Renal pelvis (tissue), 1 donor: ENCODE measurements at regions not wholly inside any gene's neighbourhood (a gene's known extent, or its start where the extent isn't known, plus 50 kb on each side); places are given as distances from the start of the nearest gene placed in this dataset.

Experiments
- DNase-seq: peaks from one replicate; pipeline ENCODE4 v3.0.0-alpha.2; 2013

- DNase-seq = no peak
These were observed 61.1 kb upstream of the CD44 start for GRCh38 chr11:35077709-35078469.

- no peak for DNase-seq
These were observed 60.6 kb upstream of the CD44 start for GRCh38 chr11:35078470-35078735.

DNA sequence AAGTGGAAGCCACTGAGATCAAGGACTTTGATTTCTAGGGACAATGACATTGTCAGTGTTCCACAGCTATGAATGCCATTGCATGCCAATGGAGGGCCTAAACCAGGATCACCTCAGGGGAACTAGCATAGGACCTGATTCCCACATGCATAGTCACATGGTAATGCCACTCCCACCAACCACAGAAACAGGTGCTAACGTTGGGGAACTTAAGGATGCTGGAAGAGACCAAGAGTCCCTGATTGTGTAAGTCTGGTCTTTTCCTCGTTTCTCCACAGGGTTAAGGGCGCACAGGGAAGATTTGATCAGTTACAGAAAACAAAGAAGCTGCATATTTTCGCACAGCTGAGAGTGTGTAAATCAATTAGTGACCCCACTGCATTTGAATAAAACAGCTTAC lies 59.4 kb upstream of the CD44 start:
- DNase-seq = no peak

DNA sequence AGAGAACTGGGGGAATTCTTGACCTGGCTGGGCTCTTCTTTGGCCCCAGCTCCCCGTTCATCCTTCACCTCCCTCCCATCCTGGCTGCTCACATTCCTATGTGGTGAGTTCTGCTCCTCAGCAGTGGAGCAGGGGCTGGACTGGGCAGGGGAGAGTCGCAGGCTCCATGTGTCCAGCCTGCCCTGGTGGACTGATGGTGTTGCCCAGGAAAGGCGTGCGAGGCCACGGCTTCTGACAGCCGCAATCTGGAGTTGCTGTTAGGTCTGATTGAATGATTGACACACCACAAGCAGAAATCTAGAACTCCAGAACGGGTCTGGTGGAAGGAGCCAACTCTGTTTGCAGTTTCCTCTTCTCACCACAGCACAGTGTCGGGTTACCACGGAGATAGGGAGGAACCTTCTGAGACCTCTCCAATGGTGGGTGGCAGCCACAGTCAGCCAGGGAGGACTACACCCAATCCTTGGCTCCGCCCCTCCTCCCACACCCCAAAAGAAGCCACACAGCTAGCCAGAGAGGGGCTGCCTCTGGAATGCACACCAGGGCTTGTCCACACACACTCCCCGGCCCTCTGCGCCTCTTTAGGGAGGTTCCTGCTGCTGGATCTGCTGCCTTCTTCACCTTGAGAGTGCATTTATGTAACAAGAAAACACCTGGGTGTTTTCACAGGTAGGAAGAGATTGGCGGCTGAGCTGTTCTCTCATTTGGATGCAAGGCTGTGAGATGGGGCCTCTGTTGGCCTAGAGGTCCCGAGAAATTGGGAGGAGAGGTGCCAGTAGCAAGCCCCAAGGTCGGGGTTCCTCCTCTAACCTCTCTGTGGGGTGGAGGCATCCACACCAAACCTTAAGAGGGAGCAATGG lies 56.4 kb upstream of the CD44 start:
- DNase-seq = no peak

GRCh38 chr11:35083181-35083430 lies 55.9 kb upstream of the CD44 start:
- no peak for DNase-seq

- peak; percentile 39 for DNase-seq
These were observed 55.3 kb upstream of the CD44 start for GRCh38 chr11:35083431-35084238.

- no peak for DNase-seq
These were observed 54.0 kb upstream of the CD44 start for GRCh38 chr11:35084817-35085440.

DNA sequence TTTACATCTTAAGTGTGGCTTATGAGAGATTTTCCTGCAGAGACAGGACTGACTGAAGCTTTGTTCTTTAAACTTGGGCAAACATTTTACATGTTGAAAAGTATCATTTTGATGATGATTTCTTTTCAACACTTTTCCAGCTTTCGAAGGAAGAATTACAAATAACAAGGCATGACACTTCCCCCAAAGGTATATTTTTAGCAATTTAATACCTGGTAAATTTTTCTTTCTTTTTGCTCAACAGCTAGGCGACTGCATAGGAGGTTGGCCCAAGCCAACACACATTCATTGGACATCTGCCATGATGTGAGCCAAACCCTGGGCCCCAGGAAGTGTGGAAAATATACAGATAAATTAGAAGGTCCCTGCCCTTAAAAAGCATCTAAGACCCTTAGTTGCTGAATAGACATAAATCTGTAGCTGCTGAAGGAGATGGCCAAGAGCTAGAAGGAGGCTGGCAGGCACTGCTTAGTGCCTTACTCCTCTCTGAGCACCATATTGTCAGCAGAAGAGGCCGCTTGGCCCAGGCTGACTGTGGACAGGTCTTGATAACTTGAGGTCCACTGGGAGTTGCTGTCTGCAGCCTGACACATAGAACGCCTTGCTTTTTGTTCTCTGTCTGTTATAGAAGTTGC lies 53.3 kb upstream of the CD44 start:
- DNase-seq = no peak

DNA sequence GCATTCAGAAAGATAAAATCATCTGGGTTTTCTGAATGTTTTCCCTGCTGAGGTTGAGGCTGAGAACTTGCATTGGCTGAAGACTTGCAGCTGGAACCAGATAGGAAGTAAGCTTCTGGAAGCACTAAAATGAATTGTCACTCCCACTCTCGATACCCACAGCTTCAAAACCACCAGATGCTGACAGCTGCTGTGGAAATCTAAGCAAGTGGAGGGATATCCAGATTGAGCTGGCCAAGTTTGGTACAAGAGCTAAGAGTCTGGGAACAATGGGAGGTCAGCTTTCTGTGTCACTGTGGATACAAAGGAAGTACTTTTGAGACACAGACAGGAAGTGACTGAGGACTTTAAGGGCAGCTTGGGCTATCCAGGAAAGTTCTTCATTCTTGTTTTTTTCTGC lies 51.3 kb upstream of the CD44 start:
- DNase-seq = peak; percentile 90

DNA sequence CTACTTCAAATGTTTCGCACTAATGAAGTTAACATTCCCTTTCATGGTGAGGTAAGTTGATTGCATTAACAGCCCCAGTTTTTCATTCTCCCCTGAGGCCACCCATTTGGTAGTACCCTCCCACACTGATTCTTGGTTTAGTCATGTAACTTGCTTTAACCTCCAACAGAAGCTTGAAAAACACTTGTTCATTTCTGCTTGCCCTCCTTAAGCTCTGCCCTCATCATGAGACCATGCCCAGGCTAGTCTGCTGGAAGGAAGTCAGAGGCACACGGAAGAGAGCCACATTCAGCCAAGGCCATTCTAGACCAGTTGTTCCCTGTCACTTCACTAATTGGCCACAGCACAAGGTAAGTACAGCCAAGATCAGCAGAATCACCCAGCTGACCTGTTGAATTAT lies 50.7 kb upstream of the CD44 start:
- no peak for DNase-seq

DNA sequence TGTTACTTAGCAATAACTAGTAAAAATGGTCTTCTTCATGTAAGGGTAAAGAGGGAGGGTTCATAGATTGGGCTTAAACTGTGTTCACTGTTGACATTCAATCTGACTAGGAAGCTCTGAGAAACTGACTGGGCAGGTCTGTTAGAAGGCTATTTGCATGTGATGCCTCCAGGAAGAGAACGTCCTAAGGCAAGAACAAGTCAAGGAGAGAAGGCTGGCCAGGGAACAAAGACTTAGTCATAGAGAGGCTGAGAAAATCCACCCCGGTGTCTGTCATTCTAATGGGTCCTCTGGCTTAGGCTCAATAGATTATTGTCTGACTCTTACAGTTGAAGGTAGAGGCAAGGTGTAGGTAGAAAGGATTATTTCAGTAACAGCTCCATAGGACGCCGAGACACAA lies 50.3 kb upstream of the CD44 start:
- no peak for DNase-seq
